CD8-positive, alpha-beta memory T cell (primary cell): ENCODE measurements at regions not wholly inside any gene's neighbourhood (a gene's known extent, or its start where the extent isn't known, plus 50 kb on each side); places are given as distances from the start of the nearest gene placed in this dataset.
"Not testable (repeated sequence)": the region's sequence is repeated elsewhere in the genome, so short reads cannot be mapped to it uniquely, and the experiment has no call there.

Experiments used
- CTCF ChIA-PET: fragments of 350-600 bp; sonication (Branson Sonifier 250); formaldehyde crosslinking; loops from one replicate; lab custom pipeline; 2021; ENCODE audit warnings: antibody characterized with exemption; lab: Charles Lee
- POLR2A ChIA-PET: fragments of 350-600 bp; sonication (Branson Sonifier 250); formaldehyde crosslinking; loops from one replicate; lab custom pipeline; 2021; ENCODE audit warnings: antibody characterized with exemption; lab: Charles Lee
- DNase-seq, 5 donors: peaks; one replicate each; pipeline versions ENCODE4 v3.0.0 to v3.0.0-alpha.2; 2020 to 2022; ENCODE audit warnings: mixed read lengths in 1 of 5
- H3K27ac ChIP-seq: one replicate; pipeline ENCODE4 v1.7.0; 2013; ENCODE audit warnings: low read depth, mild to moderate bottlenecking, low read length, moderate library complexity
- H3K27me3 ChIP-seq: 2 replicates; pipeline ENCODE4 v1.7.0; 2013; ENCODE audit warnings: low read length, mild to moderate bottlenecking; ENCODE audit not compliant: insufficient read depth, poor library complexity, severe bottlenecking
- H3K36me3 ChIP-seq: 2 replicates; pipeline ENCODE4 v1.7.0; 2013; ENCODE audit warnings: mild to moderate bottlenecking, low read length, moderate library complexity; ENCODE audit not compliant: insufficient read depth
- H3K4me1 ChIP-seq: 2 replicates; pipeline ENCODE4 v1.7.0; 2013; ENCODE audit warnings: mild to moderate bottlenecking, low read length, moderate library complexity; ENCODE audit not compliant: insufficient read depth
- H3K4me3 ChIP-seq: 2 replicates; pipeline ENCODE4 v1.7.0; 2013; ENCODE audit warnings: mild to moderate bottlenecking, low read length
- H3K9me3 ChIP-seq: 2 replicates; pipeline ENCODE4 v1.7.0; 2013; ENCODE audit warnings: mild to moderate bottlenecking, low read length
- H3K27ac Mint-ChIP-seq, 8 donors: one replicate each; pipeline ENCODE4 v1.8.0; 2020 to 2021; ENCODE audit warnings: mixed read lengths in 8 of 8, mild to moderate bottlenecking in 6 of 8, inconsistent platforms in 3 of 8, moderate library complexity in 3 of 8
- H3K27me3 Mint-ChIP-seq, 2 donors: one replicate each; pipeline ENCODE4 v1.8.0; 2020 to 2021; ENCODE audit warnings: mixed read lengths in 2 of 2, mild to moderate bottlenecking in 1 of 2, moderate library complexity in 1 of 2
- H3K36me3 Mint-ChIP-seq, 3 donors: one replicate each; pipeline ENCODE4 v1.8.0; 2020 to 2021; ENCODE audit warnings: mixed read lengths in 3 of 3, inconsistent platforms in 1 of 3, mild to moderate bottlenecking in 1 of 3
- H3K4me1 Mint-ChIP-seq, 3 donors: one replicate each; pipeline ENCODE4 v1.8.0; 2020 to 2021; ENCODE audit warnings: mixed read lengths in 3 of 3, inconsistent platforms in 1 of 3, mild to moderate bottlenecking in 1 of 3
- H3K4me3 Mint-ChIP-seq, 7 donors: one replicate each; pipeline ENCODE4 v1.8.0; 2020 to 2021; ENCODE audit warnings: mixed read lengths in 7 of 7, mild to moderate bottlenecking in 6 of 7, moderate library complexity in 4 of 7, inconsistent platforms in 2 of 7
- H3K9me3 Mint-ChIP-seq, 5 donors: one replicate each; pipeline ENCODE4 v1.8.0; 2020 to 2022; ENCODE audit warnings: mixed read lengths in 5 of 5, mild to moderate bottlenecking in 3 of 5, moderate library complexity in 2 of 5, inconsistent platforms in 1 of 5

DNA sequence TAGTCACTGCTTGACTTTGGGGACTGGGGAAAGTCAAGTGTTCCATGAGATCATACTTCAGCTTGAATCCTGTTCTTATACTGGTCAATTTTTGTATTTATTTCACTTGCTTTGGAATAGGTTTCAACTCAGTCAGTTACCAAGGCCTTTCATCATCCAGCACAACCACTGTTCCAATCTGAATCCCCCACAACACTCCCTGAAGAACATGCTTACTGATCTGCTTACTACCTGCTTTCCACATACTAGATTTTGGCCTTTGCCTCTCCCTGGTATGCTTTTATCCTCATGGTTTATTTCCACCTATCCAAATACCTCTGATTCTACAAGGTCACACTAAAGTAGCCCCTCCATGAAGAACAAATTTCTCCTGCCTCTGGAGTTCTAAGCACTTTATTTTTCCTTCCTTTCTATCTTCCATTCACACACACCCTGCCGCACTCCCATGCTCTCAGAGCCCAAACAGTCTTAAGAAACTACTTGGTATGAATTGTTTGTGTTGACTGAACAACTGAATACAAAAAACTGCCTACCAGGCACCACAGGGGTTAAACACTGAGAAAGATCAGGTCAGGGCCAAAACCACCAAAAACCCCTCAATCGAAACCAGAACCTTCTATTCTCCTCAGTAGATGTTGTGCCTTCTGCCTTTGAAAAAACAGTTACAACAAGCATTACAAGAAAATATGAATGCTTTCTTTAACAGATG, 178.1 kb downstream of the AVL9 start:
- CTCF ChIA-PET, result no interaction called here
- H3K27ac Mint-ChIP-seq, result peak overlapping the region in 2 of 8 donors; percentile 5 to 79
- Histone ChIP-seq H3K4me3 (no peak overlapping the region), H3K36me3 (no peaks in the 10 kb centered on the region), H3K27me3 (no peaks in the 10 kb centered on the region), H3K27ac (no peak overlapping the region), H3K4me1 (no peaks in the 10 kb centered on the region), H3K9me3 (no peaks in the 10 kb centered on the region)
- no peak for DNase-seq
- H3K9me3 Mint-ChIP-seq, result peaks cover 0 to 2% (median 0%) of the 10 kb centered on the region in 5 donors
- peaks cover 0 to 11% (median 0%) of the 10 kb centered on the region in 3 donors for H3K36me3 Mint-ChIP-seq
- POLR2A ChIA-PET, result no interaction called here
- H3K4me3 Mint-ChIP-seq, result no peak overlapping the region
- peaks cover 5% of the 10 kb centered on the region in 2 donors for H3K27me3 Mint-ChIP-seq
- no peaks in the 10 kb centered on the region for H3K4me1 Mint-ChIP-seq

DNA sequence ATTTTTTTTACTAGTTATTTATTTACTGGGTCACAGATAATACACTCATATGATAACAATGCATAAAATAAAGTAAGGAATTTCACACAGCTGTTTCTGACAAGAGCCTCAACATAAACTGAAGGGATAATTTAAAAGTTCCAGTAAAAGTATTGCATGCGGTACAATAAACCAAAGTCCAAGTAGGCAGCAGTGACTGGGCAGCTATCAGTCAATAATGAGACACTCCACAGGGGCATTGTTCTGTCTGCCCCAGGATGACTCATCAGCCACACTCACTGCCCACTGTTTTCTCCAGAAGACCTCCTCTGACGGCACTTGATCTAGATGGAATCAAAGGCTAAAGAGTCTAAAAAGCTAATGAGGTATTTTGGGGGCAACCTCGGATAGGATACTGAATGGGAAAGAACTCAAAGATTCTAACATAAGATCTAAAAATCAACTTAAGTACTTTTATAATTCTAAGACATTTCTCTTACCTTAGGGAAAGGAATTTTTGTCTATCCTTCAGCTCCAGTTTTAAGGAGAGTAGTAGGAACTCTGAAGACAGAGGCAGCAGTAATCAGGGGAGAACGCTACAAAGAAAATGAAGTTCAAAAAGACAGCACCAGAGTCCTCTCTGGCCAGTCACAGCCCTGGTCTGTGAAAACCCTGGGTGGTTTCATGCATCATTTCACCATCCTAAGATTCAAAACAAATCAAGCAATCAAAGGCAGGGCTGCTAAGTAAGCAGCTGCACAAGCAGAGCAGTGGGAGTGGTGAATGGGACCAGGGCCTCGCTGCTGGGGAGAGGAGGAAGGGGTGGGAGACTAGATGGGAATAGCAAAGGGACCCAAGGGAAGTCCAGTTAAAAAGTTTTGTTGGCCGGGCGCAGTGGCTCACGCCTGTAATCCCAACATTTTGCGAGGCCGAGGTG, 175.1 kb downstream of the AVL9 start:
- Mint-ChIP-seq H3K4me1 (no peaks in the 10 kb centered on the region), H3K27me3 (peaks cover 1 to 18% of the 10 kb centered on the region in 2 donors), H3K9me3 (peaks cover 0 to 8% (median 0%) of the 10 kb centered on the region in 5 donors), H3K27ac (no peak overlapping the region), H3K36me3 (peaks cover 0 to 8% (median 0%) of the 10 kb centered on the region in 3 donors), H3K4me3 (no peak overlapping the region)
- CTCF ChIA-PET, result no interaction called here
- Histone ChIP-seq H3K27me3 (no peaks in the 10 kb centered on the region), H3K27ac (peak overlapping the region; percentile 67), H3K36me3 (no peaks in the 10 kb centered on the region), H3K4me1 (no peaks in the 10 kb centered on the region), H3K4me3 (no peak overlapping the region), H3K9me3 (no peaks in the 10 kb centered on the region)
- POLR2A ChIA-PET, result no interaction called here
- DNase-seq, result no peak

GRCh38 chr7:32669173-32669870, 174.0 kb downstream of the AVL9 start:
- H3K36me3 Mint-ChIP-seq, CTCF ChIA-PET, H3K4me3 Mint-ChIP-seq, DNase-seq, H3K4me1 ChIP-seq, H3K4me1 Mint-ChIP-seq, H3K9me3 ChIP-seq, H3K4me3 ChIP-seq, H3K27ac Mint-ChIP-seq, POLR2A ChIA-PET, H3K36me3 ChIP-seq, H3K27me3 ChIP-seq, H3K9me3 Mint-ChIP-seq: not testable (repeated sequence)
- peaks cover 1 to 26% of the 10 kb centered on the region in 2 donors for H3K27me3 Mint-ChIP-seq
- peak overlapping the region; percentile 67 for H3K27ac ChIP-seq

DNA sequence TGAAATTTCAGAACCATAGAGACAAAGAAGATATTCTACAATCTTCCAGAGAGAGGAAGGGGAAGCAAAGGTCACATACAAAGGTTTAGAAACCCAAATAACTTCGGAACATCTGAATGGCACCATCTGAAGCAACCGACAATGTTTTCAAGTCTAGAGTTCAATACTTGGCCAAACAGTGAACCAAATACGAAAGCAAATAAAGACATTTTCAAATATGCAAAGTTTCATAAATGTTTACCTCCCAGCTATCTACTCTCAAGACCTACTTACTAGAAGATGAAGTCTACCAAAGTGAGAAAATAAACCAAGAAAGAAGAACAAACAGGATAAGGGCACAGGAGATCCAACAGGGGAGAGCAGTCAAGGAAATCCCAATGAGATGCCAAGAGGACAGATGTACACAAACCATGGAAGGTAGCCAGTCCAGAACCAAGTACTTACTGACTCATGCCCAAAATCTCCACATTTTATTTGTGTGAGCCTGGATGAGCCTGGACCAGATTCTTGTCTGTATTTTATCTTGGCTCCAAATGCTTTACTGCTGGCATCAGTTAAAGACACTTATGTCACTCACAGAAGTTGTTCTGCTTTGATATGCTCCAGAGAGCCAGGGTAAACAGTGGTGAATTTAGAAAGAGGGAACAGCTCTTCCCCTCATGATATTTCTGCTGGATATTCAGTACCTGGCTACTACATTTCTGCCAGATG, 173.3 kb downstream of the AVL9 start:
- POLR2A ChIA-PET, CTCF ChIA-PET, H3K4me1 ChIP-seq, H3K9me3 ChIP-seq, H3K4me1 Mint-ChIP-seq, DNase-seq, H3K27me3 ChIP-seq, H3K4me3 Mint-ChIP-seq, H3K4me3 ChIP-seq, H3K9me3 Mint-ChIP-seq, H3K27ac Mint-ChIP-seq, H3K36me3 Mint-ChIP-seq, H3K36me3 ChIP-seq: not testable (repeated sequence)
- H3K27me3 Mint-ChIP-seq, result peaks cover 1 to 26% of the 10 kb centered on the region in 2 donors
- H3K27ac ChIP-seq, result peak overlapping the region; percentile 67

- H3K36me3 Mint-ChIP-seq, H3K9me3 Mint-ChIP-seq, POLR2A ChIA-PET, H3K27ac ChIP-seq, DNase-seq, H3K4me3 Mint-ChIP-seq, H3K27me3 ChIP-seq, H3K4me1 Mint-ChIP-seq, H3K36me3 ChIP-seq, H3K4me3 ChIP-seq, H3K4me1 ChIP-seq, H3K9me3 ChIP-seq, CTCF ChIA-PET, H3K27ac Mint-ChIP-seq: not testable (repeated sequence)
- peaks cover 1 to 27% of the 10 kb centered on the region in 2 donors for H3K27me3 Mint-ChIP-seq
Measured at GRCh38 chr7:32667586-32667985, 172.3 kb downstream of the AVL9 start.

GRCh38 chr7:32663805-32664211, 168.5 kb downstream of the AVL9 start:
- H3K4me1 ChIP-seq, H3K9me3 ChIP-seq, H3K36me3 ChIP-seq, H3K27ac Mint-ChIP-seq, H3K4me3 Mint-ChIP-seq, CTCF ChIA-PET, H3K27me3 ChIP-seq, H3K4me1 Mint-ChIP-seq, H3K9me3 Mint-ChIP-seq, DNase-seq, POLR2A ChIA-PET, H3K36me3 Mint-ChIP-seq, H3K4me3 ChIP-seq: not testable (repeated sequence)
- H3K27me3 Mint-ChIP-seq, result peaks cover 11 to 35% of the 10 kb centered on the region in 2 donors
- H3K27ac ChIP-seq, result peak overlapping the region; percentile 38

DNA sequence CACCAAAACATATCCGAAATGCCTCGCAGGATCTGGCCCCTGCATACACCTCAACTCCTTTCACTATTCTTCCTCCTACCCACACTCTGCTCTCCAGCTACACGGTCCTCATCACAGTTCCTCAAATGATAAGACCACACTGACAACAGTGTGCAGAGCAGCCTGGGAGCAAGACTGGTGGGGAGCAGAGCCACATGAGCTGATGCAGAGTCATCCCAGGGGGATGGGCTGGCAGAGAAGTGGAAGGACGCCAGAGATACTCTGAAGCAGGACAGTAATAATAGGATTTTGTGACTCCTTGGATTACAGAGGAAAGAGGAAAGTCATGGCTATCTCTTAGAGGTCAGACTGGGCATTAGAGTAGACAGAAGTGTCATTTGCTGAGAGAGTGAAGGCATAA, 167.2 kb downstream of the AVL9 start:
- H3K36me3 Mint-ChIP-seq, POLR2A ChIA-PET, H3K27me3 ChIP-seq, H3K9me3 ChIP-seq, H3K36me3 ChIP-seq, H3K27ac ChIP-seq, H3K4me3 ChIP-seq, H3K4me1 Mint-ChIP-seq, H3K4me3 Mint-ChIP-seq, CTCF ChIA-PET, H3K9me3 Mint-ChIP-seq, DNase-seq, H3K4me1 ChIP-seq: not testable (repeated sequence)
- Mint-ChIP-seq H3K27me3 (peaks cover 11 to 28% of the 10 kb centered on the region in 2 donors), H3K27ac (peak overlapping the region in 1 of 8 donors; percentile 77)
